CD4-positive, alpha-beta T cell treated with Interleukin-21 for 1 hour (primary cell): ENCODE measurements at regions not wholly inside any gene's neighbourhood (a gene's known extent, or its start where the extent isn't known, plus 50 kb on each side); places are given as distances from the start of the nearest gene placed in this dataset.
"Not testable (repeated sequence)": the region's sequence is repeated elsewhere in the genome, so short reads cannot be mapped to it uniquely, and the experiment has no call there.

Experiments used
- DNase-seq: peaks from one replicate; pipeline ENCODE4 v3.0.0-alpha.2; 2020

- DNase-seq = no peak
Observed at GRCh38 chr16:11416228-11417001, 71.2 kb downstream of the RMI2 start.

GRCh38 chr16:11417487-11417886 lies 72.2 kb downstream of the RMI2 start:
- no peak for DNase-seq

GRCh38 chr16:11418506-11418905 lies 73.2 kb downstream of the RMI2 start:
- no peak for DNase-seq

- not testable (repeated sequence) for DNase-seq
Observed at GRCh38 chr16:11420067-11420466, 74.8 kb downstream of the RMI2 start.

- DNase-seq = no peak
Observed at GRCh38 chr16:11420895-11421294, 75.6 kb downstream of the RMI2 start.

- DNase-seq = no peak
Observed at GRCh38 chr16:11422381-11423314, 77.4 kb downstream of the RMI2 start.

- no peak for DNase-seq
Observed at GRCh38 chr16:11423315-11424117, 78.3 kb downstream of the RMI2 start.

GRCh38 chr16:11424118-11424460 lies 78.8 kb downstream of the RMI2 start:
- DNase-seq = no peak

- DNase-seq = no peak
Observed at GRCh38 chr16:11425140-11425539, 79.9 kb downstream of the RMI2 start.

GRCh38 chr16:11428623-11428953 lies 83.3 kb downstream of the RMI2 start:
- no peak for DNase-seq

GRCh38 chr16:11429123-11429522 lies 83.9 kb downstream of the RMI2 start:
- no peak for DNase-seq

GRCh38 chr16:11429823-11430222 lies 84.6 kb downstream of the RMI2 start:
- DNase-seq = no peak

GRCh38 chr16:11430601-11431317 lies 85.5 kb downstream of the RMI2 start:
- no peak for DNase-seq

GRCh38 chr16:11431915-11432465 lies 86.7 kb downstream of the RMI2 start:
- no peak for DNase-seq

- no peak for DNase-seq
Observed at GRCh38 chr16:11432856-11433395, 87.7 kb downstream of the RMI2 start.

GRCh38 chr16:11435576-11435975 lies 90.3 kb downstream of the RMI2 start:
- DNase-seq = no peak

- no peak for DNase-seq
Observed at GRCh38 chr16:11437069-11437468, 91.8 kb downstream of the RMI2 start.

- no peak for DNase-seq
Observed at GRCh38 chr16:11439790-11440656, 94.8 kb downstream of the RMI2 start.

GRCh38 chr16:11440657-11441012 lies 95.4 kb downstream of the RMI2 start:
- DNase-seq = no peak

GRCh38 chr16:11445486-11445885 lies 100.2 kb downstream of the RMI2 start:
- DNase-seq = no peak

GRCh38 chr16:11446566-11447119 lies 101.4 kb downstream of the RMI2 start:
- DNase-seq = no peak
